IMR-90 (cell line): ENCODE measurements at regions not wholly inside any gene's neighbourhood (a gene's known extent, or its start where the extent isn't known, plus 50 kb on each side); places are given as distances from the start of the nearest gene placed in this dataset.

Source experiments
- BHLHE40 ChIP-seq: fragments of 150-350 bp; IDR thresholded peaks from 2 replicates; pipeline ENCODE4 v1.6.1; 2016; ENCODE audit warnings: mild to moderate bottlenecking, low read depth, low read length
- CEBPB ChIP-seq: IDR thresholded peaks from 2 replicates; pipeline ENCODE4 v1.6.1; 2012; ENCODE audit warnings: low read depth, low read length, improper control_type of control experiment
- CHD1 ChIP-seq: IDR thresholded peaks from 2 replicates; pipeline ENCODE4 v1.6.1; 2012; ENCODE audit warnings: low read depth, low read length, improper control_type of control experiment
- MAFK ChIP-seq: IDR thresholded peaks from 2 replicates; pipeline ENCODE4 v1.6.1; 2012; ENCODE audit warnings: low read depth, low read length, improper control_type of control experiment
- MAZ ChIP-seq: IDR thresholded peaks from 2 replicates; pipeline ENCODE4 v1.6.1; 2012; ENCODE audit warnings: low read depth, mild to moderate bottlenecking, low read length, improper control_type of control experiment, moderate library complexity, borderline replicate concordance
- MXI1 ChIP-seq: IDR thresholded peaks from 2 replicates; pipeline ENCODE4 v1.6.1; 2012; ENCODE audit warnings: low read depth, mild to moderate bottlenecking, low read length, moderate library complexity, borderline replicate concordance
- NFE2L2 ChIP-seq: fragments of 150-350 bp; IDR thresholded peaks from 2 replicates; pipeline ENCODE4 v1.6.1; 2016; ENCODE audit warnings: low read depth, mild to moderate bottlenecking, low read length
- POLR2A ChIP-seq: IDR thresholded peaks from 2 replicates; pipeline ENCODE4 v1.6.1; 2012; ENCODE audit warnings: mild to moderate bottlenecking, low read depth, low read length
- RAD21 ChIP-seq: IDR thresholded peaks from 2 replicates; pipeline ENCODE4 v1.6.1; 2012; ENCODE audit warnings: low read length, improper control_type of control experiment
- RCOR1 ChIP-seq: IDR thresholded peaks from 2 replicates; pipeline ENCODE4 v1.6.1; 2012; ENCODE audit warnings: mild to moderate bottlenecking, low read length, improper control_type of control experiment; ENCODE audit not compliant: insufficient replicate concordance
- RFX5 ChIP-seq: IDR thresholded peaks from 2 replicates; pipeline ENCODE4 v1.8.0; 2012; ENCODE audit warnings: low read depth, mild to moderate bottlenecking, low read length, moderate library complexity
- SMC3 ChIP-seq: fragments of 150-350 bp; IDR thresholded peaks from 2 replicates; pipeline ENCODE4 v1.6.1; 2016; ENCODE audit warnings: low read depth, mild to moderate bottlenecking, antibody characterized with exemption, low read length, moderate library complexity
- TF ChIP-seq, protein P1 (sequence below): conservative IDR thresholded peaks from 2 replicates; pipeline ENCODE4 v1.5.1; 2012; ENCODE audit warnings: mild to moderate bottlenecking, low read depth, low read length, improper control_type of control experiment
- TF ChIP-seq, protein P2 (sequence below): fragments of 150-350 bp; IDR thresholded peaks from 2 replicates; pipeline ENCODE4 v1.6.1; 2016; ENCODE audit warnings: low read depth, mild to moderate bottlenecking, low read length, moderate library complexity, borderline replicate concordance

DNA sequence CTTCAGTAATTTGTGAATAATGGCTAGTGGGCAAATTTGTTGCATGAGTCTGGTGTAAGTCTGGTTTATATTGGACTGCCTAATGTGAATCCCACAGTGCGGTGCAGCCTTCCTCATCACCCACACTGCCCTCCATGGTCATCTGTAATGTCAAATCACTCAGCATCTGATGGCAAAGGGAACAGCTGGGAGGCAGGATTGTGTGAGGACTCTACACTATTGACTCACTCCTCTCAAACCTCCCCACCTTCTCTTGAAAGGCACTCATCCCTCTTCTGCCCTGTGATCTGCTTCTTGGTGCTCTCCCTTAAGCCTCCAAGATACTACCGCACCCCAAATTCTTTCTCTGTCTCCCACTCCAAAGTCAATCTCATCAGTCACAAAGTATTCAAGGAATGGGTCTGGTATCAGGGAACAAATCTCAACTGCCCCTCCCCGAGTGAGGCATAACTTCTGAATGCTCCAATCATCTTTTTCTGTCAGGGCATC, 146.0 kb upstream of the BEND6 start:
- TF ChIP-seq, protein P1, sequence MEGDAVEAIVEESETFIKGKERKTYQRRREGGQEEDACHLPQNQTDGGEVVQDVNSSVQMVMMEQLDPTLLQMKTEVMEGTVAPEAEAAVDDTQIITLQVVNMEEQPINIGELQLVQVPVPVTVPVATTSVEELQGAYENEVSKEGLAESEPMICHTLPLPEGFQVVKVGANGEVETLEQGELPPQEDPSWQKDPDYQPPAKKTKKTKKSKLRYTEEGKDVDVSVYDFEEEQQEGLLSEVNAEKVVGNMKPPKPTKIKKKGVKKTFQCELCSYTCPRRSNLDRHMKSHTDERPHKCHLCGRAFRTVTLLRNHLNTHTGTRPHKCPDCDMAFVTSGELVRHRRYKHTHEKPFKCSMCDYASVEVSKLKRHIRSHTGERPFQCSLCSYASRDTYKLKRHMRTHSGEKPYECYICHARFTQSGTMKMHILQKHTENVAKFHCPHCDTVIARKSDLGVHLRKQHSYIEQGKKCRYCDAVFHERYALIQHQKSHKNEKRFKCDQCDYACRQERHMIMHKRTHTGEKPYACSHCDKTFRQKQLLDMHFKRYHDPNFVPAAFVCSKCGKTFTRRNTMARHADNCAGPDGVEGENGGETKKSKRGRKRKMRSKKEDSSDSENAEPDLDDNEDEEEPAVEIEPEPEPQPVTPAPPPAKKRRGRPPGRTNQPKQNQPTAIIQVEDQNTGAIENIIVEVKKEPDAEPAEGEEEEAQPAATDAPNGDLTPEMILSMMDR: no peak
- no peak for TF ChIP-seq CEBPB
- TF ChIP-seq MAZ: no peak
- TF ChIP-seq POLR2A: no peak
- no peak for TF ChIP-seq RFX5
- TF ChIP-seq, protein P2, sequence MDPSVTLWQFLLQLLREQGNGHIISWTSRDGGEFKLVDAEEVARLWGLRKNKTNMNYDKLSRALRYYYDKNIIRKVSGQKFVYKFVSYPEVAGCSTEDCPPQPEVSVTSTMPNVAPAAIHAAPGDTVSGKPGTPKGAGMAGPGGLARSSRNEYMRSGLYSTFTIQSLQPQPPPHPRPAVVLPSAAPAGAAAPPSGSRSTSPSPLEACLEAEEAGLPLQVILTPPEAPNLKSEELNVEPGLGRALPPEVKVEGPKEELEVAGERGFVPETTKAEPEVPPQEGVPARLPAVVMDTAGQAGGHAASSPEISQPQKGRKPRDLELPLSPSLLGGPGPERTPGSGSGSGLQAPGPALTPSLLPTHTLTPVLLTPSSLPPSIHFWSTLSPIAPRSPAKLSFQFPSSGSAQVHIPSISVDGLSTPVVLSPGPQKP: no peak
- TF ChIP-seq RCOR1: no peak
- peak; percentile 9; the same call in 1 of the 2 replicates for TF ChIP-seq BHLHE40
- TF ChIP-seq MXI1: no peak
- no peak for TF ChIP-seq NFE2L2
- TF ChIP-seq RAD21: no peak
- no peak for TF ChIP-seq CHD1
- TF ChIP-seq MAFK: no peak
- no peak for TF ChIP-seq SMC3
